ENCODE measurements at regions not wholly inside any gene's neighbourhood (a gene's known extent, or its start where the extent isn't known, plus 50 kb on each side); places are given as distances from the start of the nearest gene placed in this dataset.

GRCh38 chr6:100182313-100182712 is 188.3 kb upstream of the MCHR2 start:
- no peak for DNase-seq (ENCODE audit: low read depth in 1 of 2, low spot score in 1 of 2)

- DNase-seq (ENCODE audit: low read depth in 1 of 2, low spot score in 1 of 2) = no peak
These were observed 187.3 kb upstream of the MCHR2 start for GRCh38 chr6:100181309-100181708.

GRCh38 chr6:100179576-100179975 is 185.6 kb upstream of the MCHR2 start:
- DNase-seq (ENCODE audit: low read depth in 1 of 2, low spot score in 1 of 2) = no peak

DNA sequence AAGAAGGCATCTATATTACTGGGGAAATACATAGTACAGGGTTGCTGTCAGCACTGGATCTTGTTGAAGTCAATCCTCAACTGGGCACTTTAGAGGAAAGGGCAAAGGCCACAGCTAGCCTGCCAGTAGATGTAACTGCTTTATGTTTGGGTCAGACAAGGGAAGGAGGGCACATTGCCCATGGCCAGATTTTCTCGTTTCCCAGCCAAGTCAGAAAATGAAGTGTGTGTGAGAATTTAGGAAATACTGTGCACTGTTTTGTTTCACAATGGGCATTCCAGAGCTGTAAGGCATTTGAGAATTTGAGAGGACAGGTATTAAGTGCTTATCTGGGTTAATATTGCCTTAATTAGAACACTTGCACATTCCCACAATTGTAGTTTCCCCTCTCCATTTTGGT is 183.9 kb upstream of the MCHR2 start:
- no peak for DNase-seq (ENCODE audit: low read depth in 1 of 2, low spot score in 1 of 2)

GRCh38 chr6:100176951-100177710 is 183.1 kb upstream of the MCHR2 start:
- DNase-seq (ENCODE audit: low read depth in 1 of 2, low spot score in 1 of 2) = no peak

DNA sequence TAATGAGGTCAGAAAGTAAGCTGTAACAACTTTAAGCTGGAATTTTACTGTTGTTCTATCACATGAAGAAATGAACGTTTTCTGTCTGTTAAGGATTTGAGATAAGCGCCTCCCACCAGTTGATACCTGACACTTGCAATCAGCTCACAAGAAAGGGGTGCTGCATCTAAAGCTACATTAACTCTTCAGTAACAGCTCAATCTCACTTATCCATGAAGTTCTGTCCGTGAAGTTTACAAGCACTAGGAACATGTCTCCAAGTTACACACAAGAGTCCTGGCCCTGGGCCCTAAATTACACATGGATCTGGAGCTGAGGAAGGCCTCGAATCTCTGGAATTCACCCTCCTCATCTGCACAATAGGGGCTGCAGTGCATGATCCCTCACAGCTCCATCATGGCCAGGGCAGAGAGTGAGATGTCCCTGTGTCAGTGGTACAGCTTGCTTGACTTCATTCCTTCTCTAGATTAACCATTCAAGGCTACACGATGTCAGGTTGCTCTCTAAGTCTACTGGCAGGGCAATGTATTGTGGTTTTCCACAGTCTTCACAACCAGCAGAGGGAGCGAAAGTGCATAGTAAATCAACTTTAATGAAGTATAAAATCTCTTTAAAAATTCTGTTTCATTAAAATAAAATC is 182.4 kb upstream of the MCHR2 start:
- DNase-seq (ENCODE audit: low read depth in 1 of 2, low spot score in 1 of 2) = no peak

GRCh38 chr6:100175814-100176310 is 181.8 kb upstream of the MCHR2 start:
- no peak for DNase-seq (ENCODE audit: low read depth in 1 of 2, low spot score in 1 of 2)

- no peak for DNase-seq (ENCODE audit: low read depth in 1 of 2, low spot score in 1 of 2)
These were observed 179.2 kb upstream of the MCHR2 start for GRCh38 chr6:100173211-100173610.

DNA sequence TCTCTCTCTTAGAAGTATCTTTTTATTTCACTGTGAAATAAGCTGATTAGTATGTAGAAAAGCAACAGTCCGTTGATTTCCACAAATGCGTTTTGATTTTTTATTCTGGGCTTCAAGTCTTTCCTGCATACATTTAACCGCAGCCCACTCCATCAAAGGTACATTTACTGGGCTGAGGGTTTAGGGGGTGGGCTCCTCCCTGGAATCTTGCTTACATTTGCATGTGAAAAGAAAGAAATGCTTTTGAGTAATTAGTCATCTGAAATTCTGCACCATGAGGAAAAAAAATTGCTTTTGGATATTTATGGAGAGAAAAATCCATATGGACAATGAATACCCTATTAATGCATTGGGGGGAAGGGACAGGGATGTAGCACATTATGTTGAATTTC is 178.3 kb upstream of the MCHR2 start:
- DNase-seq (ENCODE audit: low read depth in 1 of 2, low spot score in 1 of 2) = no peak

- DNase-seq (ENCODE audit: low read depth in 1 of 2, low spot score in 1 of 2) = no peak
These were observed 177.7 kb upstream of the MCHR2 start for GRCh38 chr6:100171533-100172321.

DNA sequence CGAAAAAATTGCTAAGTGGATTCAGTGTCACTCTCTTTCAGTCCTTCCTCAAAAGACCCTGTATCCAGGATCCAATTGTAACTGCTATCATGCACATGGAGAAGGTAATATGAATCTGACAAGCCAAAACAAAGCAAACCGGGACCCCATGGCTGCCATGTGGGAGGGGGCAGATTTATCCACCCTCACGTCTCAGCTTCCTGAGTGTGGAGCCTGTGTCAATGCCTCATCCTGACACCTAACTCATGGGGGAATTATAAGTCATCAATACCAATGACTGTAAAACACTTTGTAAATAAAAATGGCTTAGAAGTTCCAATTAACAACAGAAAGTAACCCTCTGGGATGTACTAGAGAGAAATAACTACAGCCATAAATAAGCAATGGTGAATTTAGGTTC is 174.1 kb upstream of the MCHR2 start:
- DNase-seq (ENCODE audit: low read depth in 1 of 2, low spot score in 1 of 2) = no peak

- no peak for DNase-seq (ENCODE audit: low read depth in 1 of 2, low spot score in 1 of 2)
These were observed 173.6 kb upstream of the MCHR2 start for GRCh38 chr6:100167585-100167984.

GRCh38 chr6:100166956-100167355 is 172.9 kb upstream of the MCHR2 start:
- no peak for DNase-seq (ENCODE audit: low read depth in 1 of 2, low spot score in 1 of 2)

- DNase-seq (ENCODE audit: low read depth in 1 of 2, low spot score in 1 of 2) = no peak
These were observed 171.4 kb upstream of the MCHR2 start for GRCh38 chr6:100165442-100165841.

GRCh38 chr6:100163035-100163434 is 169.0 kb upstream of the MCHR2 start:
- no peak for DNase-seq (ENCODE audit: low read depth in 1 of 2, low spot score in 1 of 2)

DNA sequence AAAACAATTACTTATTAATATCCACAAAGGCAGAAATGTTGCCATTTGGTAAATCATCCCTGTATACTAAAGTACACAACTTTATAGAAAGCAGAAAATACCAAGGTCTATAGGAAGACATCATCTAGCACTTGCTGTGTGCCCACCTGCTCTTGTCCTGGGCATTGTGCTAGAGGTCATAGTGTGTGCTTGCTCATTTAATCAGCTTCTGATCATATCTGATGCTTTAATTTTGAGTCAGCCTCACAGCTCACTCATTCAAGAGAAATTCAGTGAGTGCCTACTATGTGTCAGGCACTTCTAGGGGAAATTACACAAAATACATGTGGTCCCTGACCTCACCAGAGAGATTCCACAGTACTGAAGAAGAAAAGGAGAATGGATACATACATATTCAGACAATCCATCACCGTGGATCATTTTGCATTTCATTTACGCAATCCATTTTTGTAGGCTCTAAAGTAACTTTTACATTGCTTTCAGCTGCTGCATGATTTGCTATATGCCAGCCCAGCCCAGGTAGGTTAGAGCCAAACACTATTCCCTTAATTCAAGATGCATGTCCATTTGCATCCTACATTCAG is 167.9 kb upstream of the MCHR2 start:
- DNase-seq (ENCODE audit: low read depth in 1 of 2, low spot score in 1 of 2) = no peak

GRCh38 chr6:100160930-100161329 is 166.9 kb upstream of the MCHR2 start:
- DNase-seq (ENCODE audit: low read depth in 1 of 2, low spot score in 1 of 2) = no peak

GRCh38 chr6:100155141-100155540 is 161.1 kb upstream of the MCHR2 start:
- DNase-seq (ENCODE audit: low read depth in 1 of 2, low spot score in 1 of 2) = no peak

DNA sequence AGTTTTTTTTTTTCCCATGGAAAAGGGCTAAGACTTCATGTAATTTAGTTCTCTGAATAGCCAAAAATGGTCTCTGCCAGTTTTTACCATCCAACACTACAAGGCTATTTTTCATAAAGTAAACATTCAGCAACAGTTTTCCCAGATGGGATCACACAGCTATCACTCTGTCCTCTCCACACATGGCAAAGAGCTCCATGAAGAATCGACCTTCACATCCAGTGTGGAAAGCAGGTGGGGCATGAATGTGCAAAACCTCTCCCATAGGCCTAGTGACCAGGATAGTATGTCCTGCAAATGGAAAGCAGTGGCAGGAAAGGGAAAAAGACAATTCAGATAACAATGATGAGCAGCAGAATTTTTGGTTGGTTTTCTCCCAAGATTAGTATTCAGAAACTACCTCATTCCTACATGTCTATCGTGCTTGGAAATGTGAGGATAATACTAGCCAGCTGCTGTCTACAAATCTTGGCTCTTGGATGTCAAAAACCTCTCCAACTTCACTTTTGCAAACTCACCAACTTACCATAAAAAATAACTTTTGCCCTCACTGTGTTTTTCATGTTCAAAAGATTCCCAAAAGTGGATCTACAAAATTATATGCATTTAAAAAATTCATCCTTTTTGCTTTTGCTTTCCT is 159.7 kb upstream of the MCHR2 start:
- DNase-seq (ENCODE audit: low read depth in 1 of 2, low spot score in 1 of 2) = no peak

DNA sequence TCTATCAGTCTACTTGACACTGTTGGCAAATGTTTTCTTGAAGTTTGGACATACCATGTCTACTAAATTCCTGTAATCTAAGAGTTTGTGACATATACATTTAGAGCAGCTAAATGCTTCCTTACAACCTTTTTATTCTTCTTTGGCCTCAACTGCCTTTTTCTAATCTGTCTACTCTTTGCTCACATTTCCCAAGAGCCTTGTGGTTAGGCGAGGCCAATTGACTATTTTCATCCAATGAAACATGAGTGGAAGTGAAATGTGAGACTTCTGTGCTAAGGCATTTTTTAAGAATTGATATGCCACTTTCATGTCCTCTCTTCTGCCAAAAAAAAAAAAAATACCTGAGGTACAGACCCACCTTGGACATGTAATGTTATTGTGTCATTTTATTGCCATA is 158.2 kb upstream of the MCHR2 start:
- no peak for DNase-seq (ENCODE audit: low read depth in 1 of 2, low spot score in 1 of 2)

DNA sequence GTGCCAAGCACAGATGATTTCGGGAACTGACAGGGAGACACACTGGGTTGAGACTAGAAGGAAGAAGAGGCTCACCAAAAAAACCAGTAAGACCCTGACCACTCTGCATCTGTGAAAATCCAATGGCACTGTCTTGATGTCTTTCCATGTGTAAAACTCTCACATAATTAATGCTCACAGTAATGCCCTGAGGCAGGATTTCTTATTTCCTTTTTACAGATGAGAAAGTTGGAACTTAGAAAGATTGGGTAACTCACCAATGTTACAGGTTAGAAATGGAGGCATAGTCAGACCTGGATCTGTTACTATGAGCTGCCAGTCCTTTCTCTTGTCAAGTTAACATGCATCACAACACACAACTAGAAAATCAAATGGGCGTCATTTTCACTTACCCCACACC is 151.0 kb upstream of the MCHR2 start:
- DNase-seq (ENCODE audit: low read depth in 1 of 2, low spot score in 1 of 2) = no peak

All from activated CD4-positive, alpha-beta T cell treated with anti-CD3 and anti-CD28 coated beads, Interleukin-2, amount 50 U/mL, for 24 hours (primary cell).